EL (cell line): ENCODE measurements at regions not wholly inside any gene's neighbourhood (a gene's known extent, or its start where the extent isn't known, plus 50 kb on each side); places are given as distances from the start of the nearest gene placed in this dataset.

Source experiments
- DNase-seq: peaks from one replicate; pipeline ENCODE4 v3.0.0-alpha.2; 2016

DNA sequence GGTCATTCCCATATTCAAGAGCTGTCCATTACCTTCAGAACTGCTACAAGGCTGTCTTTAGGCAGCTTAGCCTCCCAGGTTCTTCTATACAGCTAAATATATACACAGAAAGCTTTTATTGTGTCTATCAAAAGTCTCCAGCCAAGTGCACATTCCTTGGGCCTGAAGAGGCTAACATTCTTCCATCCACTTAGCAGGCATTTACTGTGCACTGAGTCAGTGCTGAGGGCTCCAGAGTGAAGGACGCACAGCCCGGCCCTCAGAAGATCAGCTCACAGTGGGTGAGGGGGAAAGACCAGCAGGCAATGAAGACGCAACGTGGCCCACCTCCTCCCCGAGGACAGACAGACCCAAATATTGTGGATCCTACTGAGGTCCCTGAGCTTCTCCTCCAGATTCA lies 569.9 kb downstream of the CDH26 start:
- DNase-seq = no peak

- no peak for DNase-seq
Observed at GRCh38 chr20:60529149-60529548, 570.9 kb downstream of the CDH26 start.

DNA sequence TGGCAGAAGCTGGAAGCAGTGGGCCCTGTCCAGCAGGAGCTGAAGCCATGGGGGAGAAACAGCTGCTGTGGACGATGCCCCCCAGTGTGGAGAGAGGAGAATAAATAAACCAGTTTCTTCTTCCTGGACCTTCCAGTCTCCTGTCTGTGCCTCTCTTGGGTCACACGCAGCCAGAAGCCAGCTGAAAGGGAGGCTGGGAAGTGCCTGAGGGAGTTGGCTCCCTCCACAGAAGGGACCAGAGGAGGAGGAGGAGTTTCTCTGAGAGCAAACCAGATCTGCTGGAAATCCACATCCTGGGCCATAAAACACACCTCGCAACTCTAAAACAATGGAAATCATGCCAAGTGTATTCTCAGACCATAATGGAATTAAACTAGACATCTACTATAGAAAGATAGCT lies 577.0 kb downstream of the CDH26 start:
- no peak for DNase-seq

- no peak for DNase-seq
Observed at GRCh38 chr20:60540591-60540990, 582.4 kb downstream of the CDH26 start.

GRCh38 chr20:60541991-60542390 lies 583.8 kb downstream of the CDH26 start:
- DNase-seq = no peak

DNA sequence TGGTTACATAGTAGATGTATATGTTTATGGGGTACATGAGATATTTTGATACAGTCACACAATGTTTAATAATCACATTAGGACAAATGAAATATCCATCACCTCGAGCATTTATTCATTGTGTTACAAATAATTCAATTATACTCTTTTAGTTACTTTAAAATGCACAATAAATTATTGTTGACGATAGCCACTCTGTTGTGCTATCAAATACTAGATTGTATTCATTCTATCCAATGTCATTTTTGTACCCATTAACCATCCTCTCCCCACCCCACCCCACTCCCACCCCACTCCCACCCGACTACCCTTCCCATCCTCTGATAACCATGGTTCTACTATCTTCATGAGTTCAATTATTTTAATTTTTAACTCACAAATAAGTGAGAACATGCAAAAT lies 585.4 kb downstream of the CDH26 start:
- no peak for DNase-seq

- no peak for DNase-seq
Observed at GRCh38 chr20:60553095-60553494, 594.9 kb downstream of the CDH26 start.

DNA sequence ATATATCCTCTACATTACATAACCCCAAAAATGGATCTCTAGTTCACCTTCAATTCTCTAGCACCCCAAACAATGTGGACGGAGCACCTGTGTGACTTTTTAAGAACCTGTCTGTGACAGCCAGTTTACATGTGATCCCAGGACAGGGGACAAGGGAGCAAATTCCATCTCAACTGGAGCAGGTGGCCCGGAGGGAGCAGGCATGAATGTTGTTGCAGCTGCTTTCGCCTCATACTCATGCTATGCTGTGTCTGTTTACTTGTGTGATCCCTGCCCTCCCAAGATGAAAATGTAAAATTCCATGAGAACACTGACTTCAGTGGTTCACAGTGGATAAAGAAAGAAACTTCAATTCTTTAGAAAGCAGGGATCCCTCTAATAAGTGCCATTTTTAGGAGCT lies 600.3 kb downstream of the CDH26 start:
- DNase-seq = no peak

- DNase-seq = no peak
Observed at GRCh38 chr20:60559462-60559861, 601.2 kb downstream of the CDH26 start.

GRCh38 chr20:60561052-60561451 lies 602.8 kb downstream of the CDH26 start:
- DNase-seq = no peak

DNA sequence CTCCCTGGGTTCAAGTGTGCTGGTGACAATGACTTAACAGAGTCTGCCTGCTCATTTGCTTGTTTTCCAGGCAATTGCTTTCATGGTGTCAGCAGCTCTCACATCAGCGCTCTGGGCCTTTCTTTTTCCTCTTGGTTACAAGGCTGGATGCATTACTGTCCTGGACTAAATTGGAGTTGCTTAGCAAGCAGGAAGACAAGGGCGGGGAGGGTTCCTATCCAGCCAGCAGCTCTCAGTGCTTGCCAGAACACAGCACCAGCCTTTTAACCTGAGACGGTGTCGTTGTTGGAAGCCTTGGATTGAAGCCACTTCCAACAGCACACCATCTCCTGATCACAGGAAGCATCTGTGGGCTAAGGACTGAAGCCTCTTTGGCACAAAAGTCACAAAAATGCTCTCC lies 606.9 kb downstream of the CDH26 start:
- no peak for DNase-seq

- no peak for DNase-seq
Observed at GRCh38 chr20:60565551-60565950, 607.3 kb downstream of the CDH26 start.

GRCh38 chr20:60569116-60569515 lies 610.9 kb downstream of the CDH26 start:
- no peak for DNase-seq

GRCh38 chr20:60570481-60571277 lies 612.5 kb downstream of the CDH26 start:
- DNase-seq = no peak

GRCh38 chr20:60573003-60573680 lies 614.9 kb downstream of the CDH26 start:
- DNase-seq = no peak

DNA sequence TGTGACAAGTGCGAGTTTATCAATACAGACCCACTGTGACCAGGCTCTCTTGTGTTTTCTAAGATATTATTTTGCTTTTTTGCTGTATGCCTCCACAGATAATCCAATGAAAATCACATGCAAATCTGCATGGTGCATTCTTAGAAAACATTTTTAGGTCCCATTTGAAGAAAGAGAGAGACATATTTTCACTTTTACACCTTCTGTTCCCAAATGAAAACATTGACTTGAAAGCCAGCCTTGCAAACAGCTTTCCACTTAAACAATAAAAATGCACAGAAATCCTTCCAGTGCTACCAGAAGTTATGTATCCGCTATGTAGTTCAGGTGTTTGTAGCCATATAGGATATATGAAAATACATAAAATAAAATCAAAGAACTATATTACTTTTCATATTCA lies 618.0 kb downstream of the CDH26 start:
- no peak for DNase-seq

DNA sequence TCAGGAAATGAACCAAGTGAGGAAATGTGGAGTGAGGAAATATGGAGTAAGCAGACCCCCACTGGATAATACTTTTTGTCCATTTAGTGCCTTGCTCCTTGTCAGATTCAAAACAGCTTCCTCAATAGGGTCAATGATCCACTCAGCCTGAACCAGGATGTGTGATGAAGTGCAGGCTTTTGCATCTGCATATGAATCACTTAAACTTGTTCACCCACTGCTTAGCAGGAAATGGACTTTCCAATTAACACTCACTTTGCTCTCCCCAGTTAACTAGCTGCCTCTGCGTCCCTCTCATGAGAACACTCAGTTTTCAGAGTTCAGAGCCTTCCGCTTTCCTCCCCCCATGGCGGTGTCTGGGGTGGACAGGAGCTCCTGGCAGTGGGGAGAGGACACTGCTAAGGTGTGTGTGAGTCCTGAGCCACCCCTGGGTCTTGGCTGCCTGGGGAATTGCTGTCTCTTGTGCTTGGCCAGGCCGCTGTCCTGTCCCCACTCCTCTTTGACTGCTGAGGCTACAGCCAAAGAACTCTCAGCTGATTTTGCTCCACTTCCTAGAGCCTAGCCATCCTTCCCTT lies 621.8 kb downstream of the CDH26 start:
- DNase-seq = no peak

DNA sequence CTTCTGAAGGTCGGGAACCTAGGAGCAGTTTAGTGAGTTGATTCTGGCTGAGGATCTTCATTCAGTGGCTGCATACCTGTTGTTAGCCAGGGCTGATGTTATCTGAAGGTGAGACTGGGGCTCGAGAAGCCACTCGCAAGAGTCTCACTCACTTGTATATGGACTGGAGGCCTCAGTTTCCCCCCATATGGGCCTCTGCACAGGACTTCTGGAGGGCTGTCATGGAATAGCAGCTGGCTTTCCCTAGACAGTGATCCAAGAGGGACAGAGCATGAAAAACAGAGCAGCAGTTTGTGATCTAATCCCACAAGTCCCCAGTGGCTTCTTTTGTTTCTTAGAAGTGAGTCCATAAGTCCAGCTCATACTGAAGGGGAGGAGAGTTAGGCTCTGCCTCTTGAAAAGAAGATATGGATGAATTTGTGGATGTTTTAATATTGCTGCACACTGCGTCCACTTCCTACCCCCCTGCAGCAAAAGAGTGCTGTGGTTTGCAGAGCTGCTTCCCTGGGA lies 623.4 kb downstream of the CDH26 start:
- DNase-seq = no peak

DNA sequence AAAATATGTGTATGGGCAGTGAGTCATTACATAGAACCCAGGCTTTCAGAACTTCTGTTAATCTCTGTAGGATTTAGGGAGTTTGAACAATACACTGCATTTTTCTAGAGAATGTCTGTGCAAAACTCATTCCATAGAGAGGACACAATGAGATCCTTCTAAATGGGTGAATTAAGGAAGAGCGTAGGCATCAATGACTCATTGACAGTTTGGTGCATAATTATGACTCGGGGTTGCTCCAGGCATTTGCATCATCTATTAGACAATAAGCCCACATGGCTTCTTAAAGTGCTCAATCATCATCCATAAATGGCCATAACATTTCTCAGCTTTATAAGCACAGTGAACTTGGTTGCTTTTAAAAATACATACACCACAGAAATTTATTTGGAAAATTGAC lies 625.5 kb downstream of the CDH26 start:
- DNase-seq = no peak

DNA sequence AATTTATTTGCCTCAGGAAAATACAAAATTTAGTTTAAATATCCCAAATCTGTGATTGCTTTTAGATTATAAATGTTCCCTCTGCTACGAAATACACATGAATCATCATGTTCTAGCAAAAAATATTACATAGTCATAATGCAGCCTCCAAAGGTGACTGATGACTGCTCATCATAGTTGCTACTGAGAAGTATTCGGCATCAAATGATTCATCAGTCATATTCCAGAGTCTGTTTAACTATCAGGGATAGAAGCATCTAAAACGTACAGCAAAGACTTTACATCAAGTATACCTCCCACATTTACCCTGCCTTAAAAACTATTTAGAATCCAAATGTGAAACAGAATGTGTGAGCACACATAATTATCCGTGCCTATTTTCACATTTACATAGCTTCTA lies 626.0 kb downstream of the CDH26 start:
- no peak for DNase-seq

DNA sequence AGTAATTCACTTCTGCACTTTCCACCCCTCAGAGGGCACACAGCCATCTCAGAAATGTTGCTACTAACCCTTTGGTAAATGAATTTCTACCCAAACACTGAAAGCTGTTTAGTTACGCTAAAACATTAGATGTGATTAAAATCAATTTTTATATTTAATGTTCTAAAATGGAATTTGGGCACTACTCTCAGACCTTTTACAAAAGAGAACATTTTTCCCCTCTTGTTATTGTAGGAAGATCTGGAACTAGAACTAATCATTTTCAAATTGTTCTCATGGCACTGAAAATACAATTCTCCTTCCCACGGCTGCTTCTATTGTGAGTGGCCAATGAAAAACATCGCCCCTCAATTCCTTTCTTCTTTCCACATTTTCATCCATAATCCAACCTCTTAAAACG lies 627.4 kb downstream of the CDH26 start:
- no peak for DNase-seq

GRCh38 chr20:60586269-60587050 lies 628.2 kb downstream of the CDH26 start:
- DNase-seq = no peak

DNA sequence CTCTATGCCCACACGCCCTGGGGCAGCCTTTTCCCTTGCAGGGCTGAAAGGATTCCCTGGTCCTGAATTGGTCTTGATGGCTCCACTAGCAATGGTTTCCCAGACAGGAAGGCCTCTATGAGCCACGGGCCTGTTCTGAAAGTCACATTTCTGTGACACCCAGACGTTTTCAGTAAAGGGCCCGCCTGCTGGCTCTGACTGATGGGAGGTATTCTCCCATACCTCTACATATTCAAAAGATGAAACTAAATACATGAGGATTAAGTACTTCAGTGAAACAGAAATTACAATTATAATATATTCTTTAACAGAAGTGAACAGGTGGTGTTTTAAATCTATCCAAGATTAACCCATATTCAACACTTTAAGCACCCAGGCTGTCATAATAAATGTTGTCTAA lies 629.8 kb downstream of the CDH26 start:
- DNase-seq = no peak
